ENCODE measurements at regions not wholly inside any gene's neighbourhood (a gene's known extent, or its start where the extent isn't known, plus 50 kb on each side); places are given as distances from the start of the nearest gene placed in this dataset.

GRCh38 chr9:107211284-107211923 is 71.7 kb upstream of the RAD23B start (continued):
- TF ChIP-seq CTCF (IDR thresholded peaks at IDR 0.05; ENCODE audit: control extremely low read depth in 1 of 3, insufficient read depth in 1 of 3, low read depth in 1 of 3, low read length in 3 of 3) (no peak), SIN3A (conservative IDR thresholded peaks at IDR 0.05 in 1 of 2, IDR thresholded peaks at IDR 0.05 in 1 of 2; ENCODE audit: low read depth in 1 of 2, low read length in 2 of 2) (no peak), ASH2L (IDR thresholded peaks at IDR 0.05; ENCODE audit: low read length) (no peak), SRF (IDR thresholded peaks at IDR 0.05; ENCODE audit: low read depth, low read length) (no peak), KDM1A (IDR thresholded peaks at IDR 0.05; ENCODE audit: borderline replicate concordance, low read length) (no peak), RAD21 (IDR thresholded peaks at IDR 0.05 in 1 of 2, conservative IDR thresholded peaks at IDR 0.05 in 1 of 2; ENCODE audit: low read depth in 2 of 2, low read length in 2 of 2) (no peak), BRCA1 (IDR thresholded peaks at IDR 0.05; ENCODE audit: low read depth, low read length) (no peak), JUN (IDR thresholded peaks at IDR 0.05; ENCODE audit: low read depth, low read length) (no peak), POU5F1 (IDR thresholded peaks at IDR 0.05; ENCODE audit: low read depth, low read length) (no peak)
